H1 (cell line): ENCODE measurements at regions not wholly inside any gene's neighbourhood (a gene's known extent, or its start where the extent isn't known, plus 50 kb on each side); places are given as distances from the start of the nearest gene placed in this dataset.

ENCODE experiments used
- CHD1 ChIP-seq: IDR thresholded peaks from 2 replicates; pipeline ENCODE4 v1.6.1; 2012; ENCODE audit warnings: low read depth, low read length, improper control_type of control experiment
- POLR2AphosphoS5 ChIP-seq: IDR thresholded peaks from 2 replicates; pipeline ENCODE4 v1.6.1; 2011; ENCODE audit warnings: low read depth, low read length
- RXRA ChIP-seq: IDR thresholded peaks from 2 replicates; pipeline ENCODE4 v1.6.1; 2011; ENCODE audit warnings: low read depth, mild to moderate bottlenecking, low read length, moderate library complexity; ENCODE audit not compliant: insufficient read depth
- SAP30 ChIP-seq: fragments of 300-600 bp; sonication (generic); IDR thresholded peaks from 2 replicates; pipeline ENCODE4 v1.7.1; 2012; ENCODE audit warnings: low read length, moderate library complexity, mild to moderate bottlenecking, inconsistent platforms; ENCODE audit not compliant: insufficient read depth, insufficient replicate concordance
- SIX5 ChIP-seq: IDR thresholded peaks from 2 replicates; pipeline ENCODE4 v1.6.1; 2011; ENCODE audit warnings: mild to moderate bottlenecking, low read depth, low read length
- ZNF274 ChIP-seq: IDR thresholded peaks from 2 replicates; pipeline ENCODE4 v1.7.0; 2012; ENCODE audit warnings: low read length, borderline replicate concordance; ENCODE audit errors: extremely low read depth

- no peak for TF ChIP-seq ZNF274
- no peak for TF ChIP-seq SAP30
- TF ChIP-seq SIX5, result no peak
- no peak for TF ChIP-seq CHD1
- TF ChIP-seq POLR2AphosphoS5, result no peak
- TF ChIP-seq RXRA, result no peak
Observed at GRCh38 chr6:168960551-168961263, 292.9 kb downstream of the THBS2 start (continued).
